CD4-positive, alpha-beta T cell treated with Interleukin-2 at 100 ng/mL for 4 hours (primary cell): ENCODE measurements at regions not wholly inside any gene's neighbourhood (a gene's known extent, or its start where the extent isn't known, plus 50 kb on each side); places are given as distances from the start of the nearest gene placed in this dataset.

Experiments used
- DNase-seq: peaks from one replicate; pipeline ENCODE4 v3.0.0-alpha.2; 2020; ENCODE audit warnings: low spot score

GRCh38 chr4:60019946-60020345, 1180.2 kb upstream of the ADGRL3 start:
- DNase-seq, result no peak

DNA sequence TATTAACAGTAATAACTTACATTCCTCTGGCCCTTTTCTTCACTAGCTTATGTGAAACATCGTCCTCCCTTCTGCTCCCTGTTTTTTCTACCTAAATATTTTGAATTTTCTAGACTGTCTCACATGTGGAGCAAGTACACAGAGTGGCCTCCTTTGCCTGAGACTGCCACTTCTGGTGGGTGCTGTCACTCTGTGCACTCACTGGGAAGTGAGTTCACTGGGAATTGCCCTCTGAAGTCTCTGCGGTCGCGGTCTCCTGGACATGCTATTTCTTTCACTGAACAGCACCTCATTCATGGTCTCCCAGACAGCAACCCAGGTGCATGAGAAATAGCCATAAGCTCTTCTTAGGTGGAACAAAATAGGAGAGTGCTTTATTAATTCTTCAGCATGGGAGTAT, 1179.7 kb upstream of the ADGRL3 start:
- no peak for DNase-seq

- no peak for DNase-seq
Measured at GRCh38 chr4:60033826-60034225, 1166.3 kb upstream of the ADGRL3 start.

- no peak for DNase-seq
Measured at GRCh38 chr4:60034361-60034760, 1165.8 kb upstream of the ADGRL3 start.

DNA sequence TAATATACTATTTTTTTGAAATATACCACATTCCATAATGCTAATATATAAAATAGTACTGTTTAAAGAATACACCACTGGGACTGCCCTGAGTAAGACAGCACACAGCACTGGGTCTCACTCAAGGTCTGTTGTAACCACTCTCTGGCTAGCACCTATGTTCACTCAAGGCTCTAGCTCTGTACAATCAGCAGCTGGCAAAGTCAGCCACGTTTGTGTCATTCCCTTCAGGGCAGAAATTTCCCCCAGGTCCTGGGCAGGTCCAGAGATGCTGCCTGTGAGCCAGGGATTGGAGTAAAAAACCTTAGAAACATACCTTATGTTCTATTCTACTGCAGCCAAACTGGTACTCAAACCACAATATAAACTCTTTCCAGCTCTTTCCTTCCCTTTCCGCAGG, 1160.2 kb upstream of the ADGRL3 start:
- no peak for DNase-seq

DNA sequence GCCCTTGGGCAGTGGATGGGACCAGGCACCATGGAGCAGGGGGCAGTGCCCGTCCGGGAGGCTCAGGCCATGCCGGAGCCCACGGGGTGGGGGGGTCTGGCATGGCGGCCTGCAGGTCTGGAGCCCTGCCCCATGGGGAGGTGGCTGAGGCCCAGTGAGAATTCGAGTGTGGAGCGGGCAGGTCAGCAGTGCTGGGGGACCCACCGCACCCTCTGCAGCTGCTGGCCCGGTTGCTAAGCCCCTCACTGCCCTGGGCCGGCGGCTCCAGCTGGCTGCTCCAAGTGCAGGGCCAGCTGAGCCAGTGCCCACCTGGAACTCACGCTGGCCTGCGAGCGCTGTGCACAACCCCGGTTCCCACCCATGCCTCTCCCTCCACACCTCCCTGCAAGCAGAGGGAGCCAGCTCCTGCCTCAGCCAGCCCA, 1157.9 kb upstream of the ADGRL3 start:
- no peak for DNase-seq

GRCh38 chr4:60042941-60043340, 1157.2 kb upstream of the ADGRL3 start:
- DNase-seq, result no peak

DNA sequence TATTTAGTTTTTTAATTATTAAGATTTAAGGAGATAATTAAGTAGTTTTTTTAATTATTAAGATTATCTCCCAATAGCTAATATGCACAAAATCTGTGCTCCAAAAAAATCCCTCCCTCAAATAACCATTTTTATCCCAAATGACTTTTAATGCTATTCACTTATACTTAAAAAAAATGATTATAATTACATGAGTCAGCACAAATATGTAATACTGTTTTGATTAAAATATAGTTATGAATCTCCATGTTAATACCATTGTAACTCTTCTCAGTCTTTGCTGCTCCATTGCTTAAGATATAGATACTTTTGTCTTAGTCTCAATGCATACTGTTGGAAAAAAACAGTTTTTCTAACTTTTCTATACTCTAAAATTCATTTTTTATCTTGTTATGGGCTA, 1121.1 kb upstream of the ADGRL3 start:
- DNase-seq, result no peak

DNA sequence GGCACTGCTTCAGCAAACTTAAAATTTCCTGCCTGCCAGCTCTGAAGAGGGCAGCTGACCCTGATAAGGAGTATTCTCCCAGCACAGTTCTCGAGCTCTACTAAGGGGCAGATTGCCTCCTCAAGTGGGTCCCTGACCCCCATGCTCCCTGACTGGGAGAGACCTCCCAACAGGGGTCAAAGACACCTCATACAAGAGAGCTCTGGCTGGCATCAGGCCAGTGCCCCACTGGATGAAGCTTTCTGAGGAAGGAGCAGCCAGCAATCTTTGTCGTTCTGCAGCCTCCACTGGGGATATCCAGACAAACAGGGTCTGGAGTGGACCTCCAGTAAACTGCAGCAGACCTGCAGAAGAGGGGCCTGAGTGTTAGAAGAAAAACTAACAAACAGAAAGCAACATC, 1118.3 kb upstream of the ADGRL3 start:
- no peak for DNase-seq

DNA sequence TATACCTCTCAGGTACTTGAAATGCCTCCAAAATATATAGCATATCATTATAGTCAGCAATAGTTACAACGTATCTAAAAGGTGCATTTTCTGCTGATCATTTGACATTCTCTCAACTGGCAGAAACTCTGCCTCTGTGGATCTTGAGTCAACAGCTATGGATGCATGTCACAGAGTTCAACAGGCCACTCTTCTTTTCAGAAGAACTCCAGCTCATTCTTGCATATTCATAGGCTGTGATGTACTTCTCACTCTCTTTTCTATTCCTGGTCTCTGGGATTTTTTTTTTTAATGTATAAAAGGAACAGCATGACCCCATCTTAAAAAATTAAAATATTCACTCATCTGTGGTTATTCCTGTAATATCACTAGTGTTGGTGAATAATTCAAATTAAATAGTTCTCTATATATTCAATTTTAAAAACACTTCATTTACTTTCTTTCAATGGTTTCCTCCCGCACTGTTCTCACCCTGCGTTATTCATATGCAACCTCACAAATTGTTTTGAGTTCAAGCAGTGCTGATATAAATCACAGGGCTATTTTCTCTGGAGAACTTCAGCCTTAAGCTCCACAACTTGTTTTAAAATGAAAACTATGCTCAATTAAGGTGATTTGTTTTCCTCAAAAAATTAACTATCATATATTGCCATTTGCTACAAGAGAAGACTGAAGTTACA, 1111.2 kb upstream of the ADGRL3 start:
- DNase-seq, result no peak

DNA sequence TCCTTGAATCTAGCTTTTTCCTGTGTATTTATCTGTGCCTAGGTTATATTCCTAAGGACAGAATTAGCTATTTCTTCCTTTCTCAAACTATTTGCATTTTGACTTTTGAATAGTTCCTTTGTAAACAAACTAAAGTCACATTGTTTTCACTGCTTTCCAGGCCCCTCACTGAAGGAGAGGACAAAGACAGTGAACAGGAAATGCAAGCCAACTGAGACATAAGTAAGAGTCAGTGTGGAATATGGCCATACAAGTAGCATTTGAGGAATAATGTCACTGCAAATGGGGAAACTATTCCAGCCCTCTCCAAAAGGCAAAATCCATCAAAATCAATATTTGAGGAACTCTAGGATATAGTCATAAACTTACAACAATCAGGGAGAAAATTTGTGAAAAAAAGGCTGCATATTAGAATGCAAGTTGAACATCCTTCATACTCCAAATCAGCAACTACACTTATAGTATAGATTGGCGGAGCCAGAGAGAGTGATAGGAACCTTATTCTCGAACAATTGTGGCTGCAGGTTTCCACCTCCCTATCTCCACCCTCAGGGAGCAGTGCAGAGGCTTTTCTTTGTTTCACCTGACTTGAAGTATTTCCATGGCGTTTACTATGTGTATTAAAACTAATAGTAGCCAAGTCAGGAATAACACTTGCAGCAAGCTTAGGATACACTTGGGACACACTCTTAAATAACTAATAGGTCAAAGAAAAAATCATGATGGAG, 1110.4 kb upstream of the ADGRL3 start:
- DNase-seq, result no peak

- no peak for DNase-seq
Measured at GRCh38 chr4:60096676-60097075, 1103.5 kb upstream of the ADGRL3 start.

DNA sequence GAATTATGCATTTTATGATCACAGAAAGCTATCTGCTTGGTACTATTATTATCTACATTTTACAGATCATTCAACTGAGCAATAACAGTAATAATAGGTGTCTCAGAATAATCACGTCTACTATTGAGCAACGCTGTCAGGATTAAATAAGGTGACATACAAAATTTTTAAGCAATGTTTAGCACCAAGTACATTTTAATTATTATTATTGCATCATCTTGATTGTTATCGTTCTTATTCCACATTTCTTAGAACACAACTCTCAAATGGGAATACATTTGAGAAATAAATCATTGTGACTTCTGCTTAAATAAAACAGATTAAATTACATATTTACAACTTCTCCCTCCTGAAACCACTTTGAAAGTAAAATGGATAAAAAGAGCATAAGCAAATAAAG, 1083.5 kb upstream of the ADGRL3 start:
- DNase-seq, result no peak

GRCh38 chr4:60117726-60118323, 1082.3 kb upstream of the ADGRL3 start:
- no peak for DNase-seq

GRCh38 chr4:60122820-60123219, 1077.3 kb upstream of the ADGRL3 start:
- no peak for DNase-seq

DNA sequence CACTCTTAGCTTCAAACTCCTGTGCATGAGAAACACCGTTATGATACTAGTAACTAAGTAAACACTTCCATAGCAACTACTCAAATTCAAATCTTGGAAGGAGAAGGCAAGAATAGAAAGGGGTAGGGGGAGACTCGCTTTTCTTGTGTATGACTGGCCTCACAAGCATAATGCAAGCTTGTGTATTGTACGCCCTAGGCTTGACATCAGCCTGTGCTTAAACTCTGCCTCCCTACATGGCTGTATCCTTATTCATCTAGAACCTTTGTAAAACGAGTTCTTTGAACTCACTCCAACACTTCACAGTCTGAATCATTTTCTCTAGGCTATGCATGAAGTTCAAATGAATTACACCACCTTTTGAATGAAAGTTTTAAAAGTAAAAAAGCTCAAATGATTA, 1071.2 kb upstream of the ADGRL3 start:
- DNase-seq, result no peak

DNA sequence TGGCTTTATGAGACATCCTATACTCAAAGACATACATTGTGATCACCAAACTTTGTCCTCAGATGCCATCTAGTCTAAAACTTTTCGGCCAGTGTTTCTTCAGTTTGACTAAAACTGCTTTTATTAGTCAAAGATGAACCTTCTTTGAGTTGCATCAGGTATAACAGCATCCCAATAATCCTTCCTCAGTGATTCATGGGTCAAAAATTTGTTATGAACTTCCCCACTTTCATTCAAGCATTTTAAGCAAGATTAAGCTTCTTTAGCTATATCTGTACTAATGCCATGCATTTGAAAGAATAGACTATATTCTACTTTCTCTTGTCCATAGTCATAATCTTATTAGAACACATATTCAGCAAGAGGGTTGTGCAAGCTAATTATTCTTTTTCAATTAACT, 1070.4 kb upstream of the ADGRL3 start:
- no peak for DNase-seq

DNA sequence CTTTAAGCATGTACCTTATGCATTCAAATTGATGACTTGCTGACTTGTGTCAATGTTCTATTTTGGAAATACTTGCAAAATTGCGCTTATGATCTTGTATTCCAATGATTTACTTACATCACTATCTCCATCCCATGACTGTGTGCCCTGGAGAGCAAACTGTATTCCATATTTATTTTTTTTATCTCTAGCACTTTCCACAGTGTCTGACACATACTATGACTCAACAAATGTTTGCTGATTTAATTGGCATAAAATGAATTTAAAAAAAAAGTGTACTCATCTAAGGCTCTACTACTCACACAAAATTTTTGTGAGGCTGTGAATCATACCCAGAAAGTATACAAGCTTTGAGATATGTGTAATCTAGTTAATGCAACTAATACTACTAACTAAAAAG, 1066.8 kb upstream of the ADGRL3 start:
- DNase-seq, result no peak

DNA sequence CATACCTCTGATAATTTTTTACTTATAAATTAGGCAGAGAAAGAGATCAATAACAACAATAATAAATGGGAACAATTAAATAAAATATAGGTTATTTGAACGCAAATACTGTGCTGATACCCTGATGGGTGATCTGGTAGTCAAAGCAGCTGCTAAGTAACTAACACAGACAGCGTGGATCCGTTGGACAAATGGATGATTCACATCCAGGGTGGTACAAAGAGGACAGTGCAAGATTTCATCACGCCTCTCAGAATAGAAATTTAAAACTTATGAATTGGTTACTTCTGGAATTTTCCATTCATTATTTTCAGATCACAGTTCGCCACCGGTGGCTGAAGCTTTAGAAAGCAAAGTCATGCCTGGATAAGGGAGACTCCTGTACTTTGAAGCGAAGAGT, 1066.0 kb upstream of the ADGRL3 start:
- no peak for DNase-seq

DNA sequence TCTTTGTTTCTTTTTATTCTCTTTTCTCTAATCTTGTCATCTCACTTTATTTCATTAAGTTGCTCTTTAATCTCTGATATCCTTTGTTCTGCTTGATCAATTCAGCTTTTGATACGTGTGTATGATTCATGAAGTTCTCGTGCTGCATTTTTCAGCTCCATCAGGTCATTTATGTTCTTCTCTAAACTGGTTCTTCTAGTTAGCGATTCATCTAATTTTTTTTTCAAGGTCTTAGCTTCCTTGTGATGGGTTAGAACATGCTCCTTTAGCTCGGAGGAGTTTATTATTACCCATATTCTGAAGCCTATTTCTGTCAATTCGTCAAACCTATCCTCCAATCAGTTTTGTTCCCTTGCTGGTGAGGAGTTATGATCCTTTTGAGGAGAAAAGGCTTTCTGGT, 1045.0 kb upstream of the ADGRL3 start:
- DNase-seq, result no peak

DNA sequence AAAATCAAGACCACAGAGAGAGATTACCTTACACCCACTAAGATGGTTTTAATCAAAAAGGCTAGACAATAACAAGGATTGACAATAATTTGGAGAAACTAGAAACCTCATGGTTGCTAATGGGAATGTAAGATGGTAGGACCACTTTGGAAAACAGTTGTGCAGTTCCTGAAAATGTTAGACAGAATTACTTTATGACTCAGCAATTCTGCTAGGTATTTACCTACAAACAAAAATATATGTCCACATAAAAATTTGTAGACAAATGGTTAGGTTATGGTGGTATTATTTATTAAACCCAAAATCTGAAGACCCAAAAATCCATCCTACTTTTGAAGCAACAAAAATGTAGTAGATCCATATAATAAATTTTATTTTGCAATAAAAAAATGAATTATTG, 1027.0 kb upstream of the ADGRL3 start:
- DNase-seq, result no peak

- DNase-seq, result no peak
Measured at GRCh38 chr4:60173718-60174117, 1026.4 kb upstream of the ADGRL3 start.

DNA sequence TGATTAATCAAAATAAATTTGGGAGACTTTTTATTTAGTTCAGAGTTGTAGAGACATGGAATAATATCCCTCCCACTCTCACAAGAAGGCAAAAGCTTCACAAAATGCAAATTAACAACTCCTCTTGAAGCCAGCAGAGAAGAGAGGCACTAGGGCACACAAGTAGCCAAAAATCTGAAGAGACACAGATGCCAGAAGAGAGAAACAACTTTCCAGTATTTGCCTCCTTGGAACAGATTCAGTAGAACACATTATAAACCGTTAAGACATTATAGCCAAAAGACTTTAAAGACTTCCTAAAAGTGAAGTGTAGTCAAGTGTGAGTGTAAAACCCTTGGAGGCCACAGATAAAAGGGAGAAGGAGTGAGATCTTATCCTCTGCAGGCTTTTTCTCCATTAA, 1024.9 kb upstream of the ADGRL3 start:
- DNase-seq, result no peak

DNA sequence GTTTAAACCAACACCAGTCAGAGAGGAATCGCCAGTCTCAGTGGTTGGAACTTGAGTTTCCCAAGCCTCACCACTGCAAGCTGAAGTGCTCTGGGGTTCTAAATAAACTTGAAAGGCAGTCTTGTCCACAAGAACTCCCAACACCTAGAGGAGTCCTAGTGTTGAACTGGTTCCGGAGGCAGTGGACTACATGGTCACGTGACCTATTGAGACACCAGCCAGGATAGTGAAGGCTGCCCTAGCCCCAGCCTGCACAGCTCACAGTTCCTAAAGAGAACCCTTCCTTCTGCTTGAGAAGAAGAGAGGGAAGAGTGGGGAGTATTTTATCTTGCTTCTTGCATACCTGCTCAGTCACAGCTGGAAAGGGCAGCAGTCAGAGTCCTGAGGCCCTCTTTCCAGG, 1012.7 kb upstream of the ADGRL3 start:
- no peak for DNase-seq
